ENCODE measurements at regions not wholly inside any gene's neighbourhood (a gene's known extent, or its start where the extent isn't known, plus 50 kb on each side); places are given as distances from the start of the nearest gene placed in this dataset.

- DNase-seq (ENCODE audit: low spot score) (no peak), ATAC-seq (ENCODE audit: low FRiP score) (no peak)
- TF ChIP-seq CTCF (IDR thresholded peaks at IDR 0.05) = no peak
These were observed 79.4 kb upstream of the IFNE start for GRCh38 chr9:21561502-21561901.

- DNase-seq (ENCODE audit: low spot score) (no peak), ATAC-seq (ENCODE audit: low FRiP score) (no peak)
- TF ChIP-seq CTCF (IDR thresholded peaks at IDR 0.05) = no peak
These were observed 82.1 kb upstream of the IFNE start for GRCh38 chr9:21564175-21564574.

GRCh38 chr9:21565155-21565554 is 83.0 kb upstream of the IFNE start:
- no peak for ATAC-seq (ENCODE audit: low FRiP score)
- no peak for DNase-seq (ENCODE audit: low spot score)
- no peak for TF ChIP-seq CTCF (IDR thresholded peaks at IDR 0.05)

GRCh38 chr9:21567926-21568325 is 85.8 kb upstream of the IFNE start:
- DNase-seq (ENCODE audit: low spot score) (no peak), ATAC-seq (ENCODE audit: low FRiP score) (no peak)
- TF ChIP-seq CTCF (IDR thresholded peaks at IDR 0.05) = no peak

- ATAC-seq (ENCODE audit: low FRiP score) (no peak), DNase-seq (ENCODE audit: low spot score) (no peak)
- TF ChIP-seq CTCF (IDR thresholded peaks at IDR 0.05) = no peak
These were observed 86.4 kb upstream of the IFNE start for GRCh38 chr9:21568484-21568883.

GRCh38 chr9:21569721-21570120 is 87.6 kb upstream of the IFNE start:
- TF ChIP-seq CTCF (IDR thresholded peaks at IDR 0.05) = no peak
- DNase-seq (ENCODE audit: low spot score) = no peak
- ATAC-seq (ENCODE audit: low FRiP score) = no peak

GRCh38 chr9:21570643-21571275 is 88.6 kb upstream of the IFNE start:
- DNase-seq (ENCODE audit: low spot score) = no peak
- no peak for TF ChIP-seq CTCF (IDR thresholded peaks at IDR 0.05)
- ATAC-seq (ENCODE audit: low FRiP score) = no peak
